GM12892 (cell line): ENCODE measurements at regions not wholly inside any gene's neighbourhood (a gene's known extent, or its start where the extent isn't known, plus 50 kb on each side); places are given as distances from the start of the nearest gene placed in this dataset.

Experiments
- POLR2A ChIP-seq: IDR thresholded peaks from 2 replicates; pipeline ENCODE4 v1.6.1; 2011; ENCODE audit warnings: low read depth, low read length, control low read depth
- POLR2AphosphoS5 ChIP-seq: IDR thresholded peaks from 2 replicates; pipeline ENCODE4 v1.6.1; 2011; ENCODE audit warnings: low read depth, low read length, control low read depth
- TAF1 ChIP-seq: IDR thresholded peaks from 2 replicates; pipeline ENCODE4 v1.6.1; 2011; ENCODE audit warnings: low read depth, mild to moderate bottlenecking, control low read depth, low read length, borderline replicate concordance

GRCh38 chr21:27419153-27419552 is 452.3 kb upstream of the ADAMTS5 start:
- TF ChIP-seq POLR2A = no peak
- TF ChIP-seq TAF1 = no peak
- TF ChIP-seq POLR2AphosphoS5 = no peak
